ENCODE measurements at regions not wholly inside any gene's neighbourhood (a gene's known extent, or its start where the extent isn't known, plus 50 kb on each side); places are given as distances from the start of the nearest gene placed in this dataset.

DNA sequence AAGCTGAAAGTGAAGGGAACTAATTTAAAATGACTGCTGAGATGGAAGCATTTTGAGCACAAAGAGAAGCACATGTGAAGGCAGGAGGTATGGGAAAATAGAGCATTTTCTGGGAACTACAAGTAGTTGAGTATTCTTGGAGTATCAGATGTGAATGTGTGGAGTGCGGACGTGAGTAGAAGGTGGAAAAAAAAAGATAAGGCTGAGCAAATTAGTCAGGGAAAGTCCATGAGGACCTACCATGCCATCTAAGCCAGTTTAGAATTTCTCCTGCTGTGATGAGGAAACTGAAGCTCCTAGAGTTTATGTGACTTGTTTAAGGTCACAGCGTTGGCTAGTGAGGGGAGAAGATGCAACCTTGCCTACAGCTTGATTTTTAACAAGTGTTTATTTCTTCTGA, 578.1 kb upstream of the MIR17HG start (continued):
- TF ChIP-seq, protein P1, sequence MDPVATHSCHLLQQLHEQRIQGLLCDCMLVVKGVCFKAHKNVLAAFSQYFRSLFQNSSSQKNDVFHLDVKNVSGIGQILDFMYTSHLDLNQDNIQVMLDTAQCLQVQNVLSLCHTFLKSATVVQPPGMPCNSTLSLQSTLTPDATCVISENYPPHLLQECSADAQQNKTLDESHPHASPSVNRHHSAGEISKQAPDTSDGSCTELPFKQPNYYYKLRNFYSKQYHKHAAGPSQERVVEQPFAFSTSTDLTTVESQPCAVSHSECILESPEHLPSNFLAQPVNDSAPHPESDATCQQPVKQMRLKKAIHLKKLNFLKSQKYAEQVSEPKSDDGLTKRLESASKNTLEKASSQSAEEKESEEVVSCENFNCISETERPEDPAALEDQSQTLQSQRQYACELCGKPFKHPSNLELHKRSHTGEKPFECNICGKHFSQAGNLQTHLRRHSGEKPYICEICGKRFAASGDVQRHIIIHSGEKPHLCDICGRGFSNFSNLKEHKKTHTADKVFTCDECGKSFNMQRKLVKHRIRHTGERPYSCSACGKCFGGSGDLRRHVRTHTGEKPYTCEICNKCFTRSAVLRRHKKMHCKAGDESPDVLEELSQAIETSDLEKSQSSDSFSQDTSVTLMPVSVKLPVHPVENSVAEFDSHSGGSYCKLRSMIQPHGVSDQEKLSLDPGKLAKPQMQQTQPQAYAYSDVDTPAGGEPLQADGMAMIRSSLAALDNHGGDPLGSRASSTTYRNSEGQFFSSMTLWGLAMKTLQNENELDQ (CRISPR knock-in tag; IDR thresholded peaks at IDR 0.05; ENCODE audit: borderline replicate concordance): no peak
- TF ChIP-seq, protein P2, sequence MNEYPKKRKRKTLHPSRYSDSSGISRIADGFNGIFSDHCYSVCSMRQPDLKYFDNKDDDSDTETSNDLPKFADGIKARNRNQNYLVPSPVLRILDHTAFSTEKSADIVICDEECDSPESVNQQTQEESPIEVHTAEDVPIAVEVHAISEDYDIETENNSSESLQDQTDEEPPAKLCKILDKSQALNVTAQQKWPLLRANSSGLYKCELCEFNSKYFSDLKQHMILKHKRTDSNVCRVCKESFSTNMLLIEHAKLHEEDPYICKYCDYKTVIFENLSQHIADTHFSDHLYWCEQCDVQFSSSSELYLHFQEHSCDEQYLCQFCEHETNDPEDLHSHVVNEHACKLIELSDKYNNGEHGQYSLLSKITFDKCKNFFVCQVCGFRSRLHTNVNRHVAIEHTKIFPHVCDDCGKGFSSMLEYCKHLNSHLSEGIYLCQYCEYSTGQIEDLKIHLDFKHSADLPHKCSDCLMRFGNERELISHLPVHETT (CRISPR knock-in tag; conservative IDR thresholded peaks at IDR 0.05 in 1 of 2, IDR thresholded peaks at IDR 0.05 in 1 of 2): 0 out of 4 replicates have a peak, but pooled peaks of 1 of the 2 experiments have one; percentile 8
- TF ChIP-seq ZBTB1 (CRISPR knock-in tag; IDR thresholded peaks at IDR 0.05; ENCODE audit: borderline replicate concordance, low read depth): no peak
- TF ChIP-seq SRSF3 (IDR thresholded peaks at IDR 0.05; ENCODE audit: insufficient read depth, low read length): no peak
- no peak for TF ChIP-seq ESRRB (CRISPR knock-in tag; IDR thresholded peaks at IDR 0.05; ENCODE audit: borderline replicate concordance)
- no peak for TF ChIP-seq HLTF (IDR thresholded peaks at IDR 0.05)
- no peak for TF ChIP-seq ZNF165 (CRISPR knock-in tag; IDR thresholded peaks at IDR 0.05; ENCODE audit: borderline replicate concordance)
- TF ChIP-seq NCOA6 (IDR thresholded peaks at IDR 0.05): no peak
- TF ChIP-seq PTRF (tag; IDR thresholded peaks at IDR 0.05): no peak
- TF ChIP-seq MCM3 (IDR thresholded peaks at IDR 0.05): peak; percentile 55; the same call in 1 of the 2 replicates
- TF ChIP-seq, protein P3, sequence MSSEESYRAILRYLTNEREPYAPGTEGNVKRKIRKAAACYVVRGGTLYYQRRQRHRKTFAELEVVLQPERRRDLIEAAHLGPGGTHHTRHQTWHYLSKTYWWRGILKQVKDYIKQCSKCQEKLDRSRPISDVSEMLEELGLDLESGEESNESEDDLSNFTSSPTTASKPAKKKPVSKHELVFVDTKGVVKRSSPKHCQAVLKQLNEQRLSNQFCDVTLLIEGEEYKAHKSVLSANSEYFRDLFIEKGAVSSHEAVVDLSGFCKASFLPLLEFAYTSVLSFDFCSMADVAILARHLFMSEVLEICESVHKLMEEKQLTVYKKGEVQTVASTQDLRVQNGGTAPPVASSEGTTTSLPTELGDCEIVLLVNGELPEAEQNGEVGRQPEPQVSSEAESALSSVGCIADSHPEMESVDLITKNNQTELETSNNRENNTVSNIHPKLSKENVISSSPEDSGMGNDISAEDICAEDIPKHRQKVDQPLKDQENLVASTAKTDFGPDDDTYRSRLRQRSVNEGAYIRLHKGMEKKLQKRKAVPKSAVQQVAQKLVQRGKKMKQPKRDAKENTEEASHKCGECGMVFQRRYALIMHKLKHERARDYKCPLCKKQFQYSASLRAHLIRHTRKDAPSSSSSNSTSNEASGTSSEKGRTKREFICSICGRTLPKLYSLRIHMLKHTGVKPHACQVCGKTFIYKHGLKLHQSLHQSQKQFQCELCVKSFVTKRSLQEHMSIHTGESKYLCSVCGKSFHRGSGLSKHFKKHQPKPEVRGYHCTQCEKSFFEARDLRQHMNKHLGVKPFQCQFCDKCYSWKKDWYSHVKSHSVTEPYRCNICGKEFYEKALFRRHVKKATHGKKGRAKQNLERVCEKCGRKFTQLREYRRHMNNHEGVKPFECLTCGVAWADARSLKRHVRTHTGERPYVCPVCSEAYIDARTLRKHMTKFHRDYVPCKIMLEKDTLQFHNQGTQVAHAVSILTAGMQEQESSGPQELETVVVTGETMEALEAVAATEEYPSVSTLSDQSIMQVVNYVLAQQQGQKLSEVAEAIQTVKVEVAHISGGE (CRISPR knock-in tag; IDR thresholded peaks at IDR 0.05): no peak
- no peak for TF ChIP-seq NCOA1 (IDR thresholded peaks at IDR 0.05; ENCODE audit: low read depth)
- TF ChIP-seq, protein P4, sequence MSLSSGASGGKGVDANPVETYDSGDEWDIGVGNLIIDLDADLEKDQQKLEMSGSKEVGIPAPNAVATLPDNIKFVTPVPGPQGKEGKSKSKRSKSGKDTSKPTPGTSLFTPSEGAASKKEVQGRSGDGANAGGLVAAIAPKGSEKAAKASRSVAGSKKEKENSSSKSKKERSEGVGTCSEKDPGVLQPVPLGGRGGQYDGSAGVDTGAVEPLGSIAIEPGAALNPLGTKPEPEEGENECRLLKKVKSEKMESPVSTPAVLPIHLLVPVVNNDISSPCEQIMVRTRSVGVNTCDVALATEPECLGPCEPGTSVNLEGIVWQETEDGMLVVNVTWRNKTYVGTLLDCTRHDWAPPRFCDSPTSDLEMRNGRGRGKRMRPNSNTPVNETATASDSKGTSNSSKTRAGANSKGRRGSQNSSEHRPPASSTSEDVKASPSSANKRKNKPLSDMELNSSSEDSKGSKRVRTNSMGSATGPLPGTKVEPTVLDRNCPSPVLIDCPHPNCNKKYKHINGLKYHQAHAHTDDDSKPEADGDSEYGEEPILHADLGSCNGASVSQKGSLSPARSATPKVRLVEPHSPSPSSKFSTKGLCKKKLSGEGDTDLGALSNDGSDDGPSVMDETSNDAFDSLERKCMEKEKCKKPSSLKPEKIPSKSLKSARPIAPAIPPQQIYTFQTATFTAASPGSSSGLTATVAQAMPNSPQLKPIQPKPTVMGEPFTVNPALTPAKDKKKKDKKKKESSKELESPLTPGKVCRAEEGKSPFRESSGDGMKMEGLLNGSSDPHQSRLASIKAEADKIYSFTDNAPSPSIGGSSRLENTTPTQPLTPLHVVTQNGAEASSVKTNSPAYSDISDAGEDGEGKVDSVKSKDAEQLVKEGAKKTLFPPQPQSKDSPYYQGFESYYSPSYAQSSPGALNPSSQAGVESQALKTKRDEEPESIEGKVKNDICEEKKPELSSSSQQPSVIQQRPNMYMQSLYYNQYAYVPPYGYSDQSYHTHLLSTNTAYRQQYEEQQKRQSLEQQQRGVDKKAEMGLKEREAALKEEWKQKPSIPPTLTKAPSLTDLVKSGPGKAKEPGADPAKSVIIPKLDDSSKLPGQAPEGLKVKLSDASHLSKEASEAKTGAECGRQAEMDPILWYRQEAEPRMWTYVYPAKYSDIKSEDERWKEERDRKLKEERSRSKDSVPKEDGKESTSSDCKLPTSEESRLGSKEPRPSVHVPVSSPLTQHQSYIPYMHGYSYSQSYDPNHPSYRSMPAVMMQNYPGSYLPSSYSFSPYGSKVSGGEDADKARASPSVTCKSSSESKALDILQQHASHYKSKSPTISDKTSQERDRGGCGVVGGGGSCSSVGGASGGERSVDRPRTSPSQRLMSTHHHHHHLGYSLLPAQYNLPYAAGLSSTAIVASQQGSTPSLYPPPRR (CRISPR knock-in tag; IDR thresholded peaks at IDR 0.05; ENCODE audit: borderline replicate concordance): no peak
- no peak for TF ChIP-seq ZNF57 (CRISPR knock-in tag; IDR thresholded peaks at IDR 0.05)

All from K562 (cell line).